HL-60 (cell line): ENCODE measurements at regions not wholly inside any gene's neighbourhood (a gene's known extent, or its start where the extent isn't known, plus 50 kb on each side); places are given as distances from the start of the nearest gene placed in this dataset.

Experiments
- DNase-seq, 2 experiments: peaks; one replicate each; pipeline ENCODE4 v3.0.0-alpha.2; 2010 to 2020; ENCODE audit warnings: low read depth in 1 of 2, low spot score in 1 of 2
- H3K27ac ChIP-seq: fragments of 250-450 bp; sonication (Bioruptor Pico); replicated peaks from 2 replicates; pipeline ENCODE4 v1.5.1; 2020; ENCODE audit warnings: mild to moderate bottlenecking, moderate library complexity
- H3K27me3 ChIP-seq: fragments of 250-450 bp; sonication (Bioruptor Pico); 2 replicates; pipeline ENCODE4 v1.5.1; 2021; ENCODE audit warnings: mild to moderate bottlenecking, moderate library complexity; ENCODE audit not compliant: insufficient read depth, poor library complexity, severe bottlenecking
- H3K4me3 ChIP-seq: replicated peaks from 2 replicates; pipeline ENCODE4 v1.5.1; 2011; ENCODE audit warnings: mild to moderate bottlenecking, control low read depth, low read length; ENCODE audit not compliant: insufficient read depth
- GABPA ChIP-seq: IDR thresholded peaks from 2 replicates; pipeline ENCODE4 v1.6.1; 2012; ENCODE audit warnings: low read depth
- POLR2AphosphoS5 ChIP-seq: IDR thresholded peaks from 2 replicates; pipeline ENCODE4 v1.6.1; 2012; ENCODE audit warnings: low read depth
- SPI1 ChIP-seq: IDR thresholded peaks from 2 replicates; pipeline ENCODE4 v1.6.1; 2012; ENCODE audit warnings: low read depth, mild to moderate bottlenecking, borderline replicate concordance
- TF ChIP-seq, protein P1 (sequence below): IDR thresholded peaks from 2 replicates; pipeline ENCODE4 v1.6.1; 2012; ENCODE audit warnings: low read depth; ENCODE audit not compliant: insufficient replicate concordance
- TF ChIP-seq, protein P2 (sequence below): IDR thresholded peaks from one replicate; pipeline ENCODE4 v1.5.1; 2011; ENCODE audit warnings: low read length, control low read depth, inconsistent platforms; ENCODE audit not compliant: insufficient read depth

DNA sequence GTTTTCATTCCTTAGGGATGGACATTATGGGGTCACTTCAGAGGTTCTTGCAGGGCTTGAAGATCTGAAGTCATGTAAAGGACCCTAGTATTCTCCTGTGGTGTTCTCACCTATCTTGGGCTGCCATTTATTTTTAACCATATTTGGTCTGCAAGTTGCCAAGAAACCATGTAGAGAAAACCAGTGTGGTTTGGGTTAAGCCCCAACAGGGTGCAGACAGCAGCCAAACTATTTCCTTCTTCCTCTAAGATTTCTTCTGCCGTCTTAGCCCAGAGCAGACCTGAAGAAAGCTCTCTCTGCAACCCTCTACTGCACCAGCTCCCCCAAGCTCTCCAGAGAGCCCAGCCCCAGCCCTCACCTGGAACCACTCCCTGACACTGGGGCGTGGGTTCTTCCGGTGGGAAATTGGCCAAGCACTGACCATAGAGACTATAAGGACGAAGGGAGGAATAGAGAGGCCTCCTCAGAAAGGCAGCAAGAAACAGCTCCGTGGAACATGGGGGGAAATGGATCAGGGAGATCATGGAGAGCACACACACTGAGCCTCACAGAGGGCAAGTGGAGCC, 136.6 kb downstream of the SYF2 start:
- DNase-seq = peak in 1 of 2 experiments; percentile 72
- Histone ChIP-seq H3K4me3 (no peak overlapping the region), H3K27ac (peak overlapping the region; percentile 77), H3K27me3 (no peaks in the 10 kb centered on the region)
- TF ChIP-seq, protein P1, sequence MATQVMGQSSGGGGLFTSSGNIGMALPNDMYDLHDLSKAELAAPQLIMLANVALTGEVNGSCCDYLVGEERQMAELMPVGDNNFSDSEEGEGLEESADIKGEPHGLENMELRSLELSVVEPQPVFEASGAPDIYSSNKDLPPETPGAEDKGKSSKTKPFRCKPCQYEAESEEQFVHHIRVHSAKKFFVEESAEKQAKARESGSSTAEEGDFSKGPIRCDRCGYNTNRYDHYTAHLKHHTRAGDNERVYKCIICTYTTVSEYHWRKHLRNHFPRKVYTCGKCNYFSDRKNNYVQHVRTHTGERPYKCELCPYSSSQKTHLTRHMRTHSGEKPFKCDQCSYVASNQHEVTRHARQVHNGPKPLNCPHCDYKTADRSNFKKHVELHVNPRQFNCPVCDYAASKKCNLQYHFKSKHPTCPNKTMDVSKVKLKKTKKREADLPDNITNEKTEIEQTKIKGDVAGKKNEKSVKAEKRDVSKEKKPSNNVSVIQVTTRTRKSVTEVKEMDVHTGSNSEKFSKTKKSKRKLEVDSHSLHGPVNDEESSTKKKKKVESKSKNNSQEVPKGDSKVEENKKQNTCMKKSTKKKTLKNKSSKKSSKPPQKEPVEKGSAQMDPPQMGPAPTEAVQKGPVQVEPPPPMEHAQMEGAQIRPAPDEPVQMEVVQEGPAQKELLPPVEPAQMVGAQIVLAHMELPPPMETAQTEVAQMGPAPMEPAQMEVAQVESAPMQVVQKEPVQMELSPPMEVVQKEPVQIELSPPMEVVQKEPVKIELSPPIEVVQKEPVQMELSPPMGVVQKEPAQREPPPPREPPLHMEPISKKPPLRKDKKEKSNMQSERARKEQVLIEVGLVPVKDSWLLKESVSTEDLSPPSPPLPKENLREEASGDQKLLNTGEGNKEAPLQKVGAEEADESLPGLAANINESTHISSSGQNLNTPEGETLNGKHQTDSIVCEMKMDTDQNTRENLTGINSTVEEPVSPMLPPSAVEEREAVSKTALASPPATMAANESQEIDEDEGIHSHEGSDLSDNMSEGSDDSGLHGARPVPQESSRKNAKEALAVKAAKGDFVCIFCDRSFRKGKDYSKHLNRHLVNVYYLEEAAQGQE = no peak
- TF ChIP-seq GABPA (peak; percentile 41), SPI1 (no peak), POLR2AphosphoS5 (peak; percentile 48; the same call in 1 of the 2 replicates)
- TF ChIP-seq, protein P2, sequence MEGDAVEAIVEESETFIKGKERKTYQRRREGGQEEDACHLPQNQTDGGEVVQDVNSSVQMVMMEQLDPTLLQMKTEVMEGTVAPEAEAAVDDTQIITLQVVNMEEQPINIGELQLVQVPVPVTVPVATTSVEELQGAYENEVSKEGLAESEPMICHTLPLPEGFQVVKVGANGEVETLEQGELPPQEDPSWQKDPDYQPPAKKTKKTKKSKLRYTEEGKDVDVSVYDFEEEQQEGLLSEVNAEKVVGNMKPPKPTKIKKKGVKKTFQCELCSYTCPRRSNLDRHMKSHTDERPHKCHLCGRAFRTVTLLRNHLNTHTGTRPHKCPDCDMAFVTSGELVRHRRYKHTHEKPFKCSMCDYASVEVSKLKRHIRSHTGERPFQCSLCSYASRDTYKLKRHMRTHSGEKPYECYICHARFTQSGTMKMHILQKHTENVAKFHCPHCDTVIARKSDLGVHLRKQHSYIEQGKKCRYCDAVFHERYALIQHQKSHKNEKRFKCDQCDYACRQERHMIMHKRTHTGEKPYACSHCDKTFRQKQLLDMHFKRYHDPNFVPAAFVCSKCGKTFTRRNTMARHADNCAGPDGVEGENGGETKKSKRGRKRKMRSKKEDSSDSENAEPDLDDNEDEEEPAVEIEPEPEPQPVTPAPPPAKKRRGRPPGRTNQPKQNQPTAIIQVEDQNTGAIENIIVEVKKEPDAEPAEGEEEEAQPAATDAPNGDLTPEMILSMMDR = no peak

DNA sequence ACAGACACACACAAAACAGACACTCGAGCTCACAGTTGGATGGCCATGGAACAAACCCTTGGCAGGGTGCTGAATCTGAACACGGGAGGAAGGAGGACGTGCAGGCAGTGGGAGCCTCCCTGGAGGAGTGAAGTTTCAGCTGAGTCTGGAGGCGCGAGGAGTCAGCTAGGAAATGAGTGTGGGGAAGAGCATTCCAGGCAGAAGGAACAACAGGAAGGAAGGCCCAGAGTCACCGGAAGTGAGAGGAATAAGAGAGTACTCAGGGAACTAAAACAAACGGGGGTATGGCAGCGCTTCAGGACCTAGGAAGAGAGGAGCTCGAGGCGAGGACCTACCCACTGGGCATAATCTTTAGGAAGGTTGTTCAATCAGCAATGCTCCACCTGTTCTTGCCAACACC, 137.3 kb downstream of the SYF2 start:
- no peak for DNase-seq
- peak overlapping the region; percentile 77 for H3K27ac ChIP-seq
- no peak overlapping the region for H3K4me3 ChIP-seq
- TF ChIP-seq, protein P2 = no peak
- TF ChIP-seq SPI1 = no peak
- TF ChIP-seq POLR2AphosphoS5 = no peak
- TF ChIP-seq GABPA = no peak
- TF ChIP-seq, protein P1 = no peak
- no peaks in the 10 kb centered on the region for H3K27me3 ChIP-seq

DNA sequence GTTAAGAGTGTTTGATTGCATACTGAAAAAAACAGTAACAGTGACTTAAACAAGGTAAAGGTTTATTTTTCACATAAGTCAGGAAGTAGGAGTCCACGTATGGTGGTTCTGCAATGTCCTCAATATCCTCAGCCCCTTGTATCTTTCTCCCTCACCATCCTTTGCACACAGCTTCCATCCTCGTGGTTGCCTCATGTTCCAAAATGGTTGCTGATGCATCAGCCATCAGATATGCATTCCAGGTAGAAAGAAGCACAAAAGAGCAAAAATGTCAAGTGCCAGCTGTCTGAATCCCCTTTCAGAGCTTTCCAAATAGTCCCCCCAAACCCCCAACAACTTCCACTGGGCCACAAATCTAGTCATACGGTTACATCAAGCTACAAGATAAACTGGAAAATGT, 138.1 kb downstream of the SYF2 start:
- peak overlapping the region; percentile 77 for H3K27ac ChIP-seq
- no peak overlapping the region for H3K4me3 ChIP-seq
- no peaks in the 10 kb centered on the region for H3K27me3 ChIP-seq
- DNase-seq = no peak
- TF ChIP-seq, protein P1 = no peak
- no peak for TF ChIP-seq GABPA
- TF ChIP-seq SPI1 = no peak
- TF ChIP-seq, protein P2 = no peak
- TF ChIP-seq POLR2AphosphoS5 = no peak
